Erythroblast (primary cell): ENCODE measurements at regions not wholly inside any gene's neighbourhood (a gene's known extent, or its start where the extent isn't known, plus 50 kb on each side); places are given as distances from the start of the nearest gene placed in this dataset.

ENCODE experiments used
- DNase-seq, 2 experiments: peaks; one replicate each; lab custom pipeline; 2025; lab: John Stamatoyannopoulos, UW
- GATA1 ChIP-seq: IDR thresholded peaks from 2 replicates; pipeline ENCODE4 v1.6.1; 2011; ENCODE audit warnings: low read depth, mild to moderate bottlenecking, control low read depth, low read length, moderate library complexity
- POLR2A ChIP-seq: IDR thresholded peaks from 2 replicates; pipeline ENCODE4 v1.6.1; 2011; ENCODE audit warnings: mild to moderate bottlenecking, low read length

DNA sequence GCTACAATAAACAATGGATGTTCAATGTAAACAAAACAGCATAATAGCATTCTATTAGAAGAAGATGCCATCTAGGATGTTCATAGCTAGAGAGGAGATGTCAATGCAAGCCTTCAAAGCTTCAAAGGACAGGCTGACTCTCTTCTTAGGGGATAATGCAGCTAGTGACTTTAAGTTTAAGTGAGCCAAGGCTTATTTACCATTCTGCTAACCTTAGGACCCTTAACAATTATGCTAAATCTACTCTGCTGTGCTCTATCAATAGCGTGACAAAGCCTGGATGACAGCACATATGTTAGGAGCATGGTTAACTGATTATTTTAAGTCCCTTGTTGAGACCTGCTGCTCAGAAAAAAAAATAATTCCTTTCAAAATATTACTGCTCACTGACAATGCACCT is 106.0 kb upstream of the SSTR1 start:
- TF ChIP-seq POLR2A (no peak), GATA1 (no peak)
- DNase-seq = no peak

DNA sequence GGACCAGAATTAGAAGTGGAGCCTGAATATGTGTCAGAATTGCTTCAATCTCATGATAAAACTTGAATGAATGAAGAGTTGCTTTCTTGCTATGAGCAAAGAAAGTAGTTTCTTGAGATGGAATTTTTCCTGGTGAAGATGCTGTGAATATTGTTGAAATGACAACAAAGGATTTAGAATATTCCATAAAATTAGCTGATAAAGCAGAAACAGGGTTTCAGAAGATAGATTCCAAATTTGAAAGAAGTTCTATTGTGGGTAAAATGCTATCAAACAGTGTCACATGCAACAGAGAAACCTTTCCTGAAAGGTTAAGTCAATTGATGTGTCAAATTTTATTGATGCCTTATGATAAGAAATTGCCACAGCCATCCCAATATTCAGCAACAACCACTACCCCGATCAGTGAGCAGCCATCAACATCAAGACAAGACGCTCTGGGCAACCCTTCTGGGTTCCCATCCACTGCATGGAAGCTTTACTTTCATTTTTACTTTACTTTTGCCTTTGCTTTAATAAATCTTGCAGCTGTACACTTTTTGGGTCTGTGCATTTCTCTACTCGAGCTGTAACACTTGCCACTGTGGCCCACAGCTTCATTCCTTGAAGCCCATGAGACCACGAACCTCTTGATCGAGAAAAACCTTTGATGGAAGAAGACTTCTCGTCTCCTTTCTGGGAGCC is 104.0 kb upstream of the SSTR1 start:
- TF ChIP-seq GATA1 = no peak
- TF ChIP-seq POLR2A = no peak
- DNase-seq = no peak

DNA sequence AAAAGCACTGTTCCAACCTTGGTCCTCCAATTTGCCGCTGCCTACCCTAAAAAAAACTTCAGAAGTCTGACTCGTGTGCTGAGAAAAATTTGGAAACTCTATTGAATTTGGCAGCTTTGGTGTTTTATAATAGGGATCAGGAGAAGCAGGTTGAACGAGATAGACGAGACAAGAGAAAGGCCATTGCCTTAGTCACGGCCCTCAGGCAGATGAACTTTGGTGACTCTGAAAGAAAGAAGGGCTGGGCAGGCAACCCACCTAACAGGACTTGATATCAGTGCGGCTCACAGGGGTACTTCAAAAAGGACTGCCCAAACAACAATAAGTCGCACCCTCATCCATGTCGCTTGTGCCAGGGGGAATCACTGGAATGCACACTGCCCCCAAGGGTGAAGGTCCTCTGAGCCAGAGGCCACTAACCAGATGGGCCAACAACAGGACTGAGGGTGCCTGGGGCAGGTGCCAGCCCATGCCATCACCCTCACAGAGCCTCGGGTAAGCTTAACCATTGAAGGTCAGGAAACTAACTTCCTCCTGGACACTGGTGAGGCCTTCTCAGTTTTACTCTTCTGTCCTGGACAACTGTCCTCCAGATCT is 102.5 kb upstream of the SSTR1 start:
- no peak for DNase-seq
- no peak for TF ChIP-seq GATA1
- TF ChIP-seq POLR2A = no peak

DNA sequence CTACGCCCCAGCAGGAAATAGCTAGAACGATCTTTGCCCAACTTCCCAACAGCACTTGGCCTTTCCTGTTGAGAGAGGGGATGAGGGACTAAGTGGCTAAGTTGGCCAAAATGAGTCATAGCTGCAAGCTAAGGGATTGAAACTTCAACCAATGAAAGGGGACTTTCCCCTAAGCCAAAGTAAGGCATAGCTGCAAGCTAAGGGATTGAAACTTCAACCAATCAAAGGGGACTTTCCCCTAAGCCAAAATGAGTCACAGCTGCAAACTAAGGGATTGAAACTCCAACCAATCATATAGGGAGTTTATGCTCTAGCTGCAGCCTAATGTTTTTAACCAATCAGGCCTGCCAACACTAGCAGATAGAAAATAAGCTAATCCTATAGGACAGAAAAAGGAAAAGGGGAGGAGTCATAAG is 100.5 kb upstream of the SSTR1 start:
- no peak for DNase-seq
- TF ChIP-seq POLR2A = no peak
- TF ChIP-seq GATA1 = no peak

DNA sequence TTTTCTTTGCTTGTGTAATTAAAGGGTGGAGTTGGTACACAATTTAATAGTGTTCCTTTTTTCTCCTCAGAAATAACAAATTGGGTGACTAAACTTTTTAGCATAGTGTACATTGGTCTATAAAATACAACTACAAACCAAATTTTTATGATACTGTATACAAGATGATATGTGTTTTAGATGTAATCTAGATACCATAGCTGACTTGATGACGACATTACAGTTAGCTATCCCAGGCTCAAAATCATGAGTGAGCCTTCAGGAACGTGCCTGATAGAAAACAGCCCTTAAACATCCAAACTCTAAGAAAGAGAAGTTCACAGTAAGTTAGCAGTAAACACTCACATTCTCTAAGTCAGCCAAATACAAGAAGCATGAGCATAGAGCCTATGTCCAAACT is 99.0 kb upstream of the SSTR1 start:
- TF ChIP-seq POLR2A (no peak), GATA1 (no peak)
- no peak for DNase-seq

DNA sequence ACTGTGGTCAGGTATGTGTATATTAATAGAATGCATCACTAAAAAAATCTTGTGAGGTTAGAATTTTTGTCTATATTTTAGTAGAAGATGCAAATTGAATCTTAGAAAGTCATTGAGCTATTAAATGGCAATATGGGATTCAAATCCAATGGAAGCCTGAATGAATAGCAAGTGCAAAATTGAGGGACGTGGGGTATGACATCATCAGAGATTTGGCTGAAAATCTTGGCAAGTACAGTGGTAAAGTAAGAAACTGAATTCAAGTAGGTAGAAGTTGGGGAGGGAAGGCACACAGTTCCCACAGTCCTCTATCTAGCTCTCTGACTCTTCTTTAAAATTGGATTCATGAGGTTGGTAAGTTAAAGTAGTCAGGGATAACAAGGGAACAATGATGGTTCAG is 97.4 kb upstream of the SSTR1 start:
- DNase-seq = no peak
- TF ChIP-seq GATA1 (no peak), POLR2A (no peak)

DNA sequence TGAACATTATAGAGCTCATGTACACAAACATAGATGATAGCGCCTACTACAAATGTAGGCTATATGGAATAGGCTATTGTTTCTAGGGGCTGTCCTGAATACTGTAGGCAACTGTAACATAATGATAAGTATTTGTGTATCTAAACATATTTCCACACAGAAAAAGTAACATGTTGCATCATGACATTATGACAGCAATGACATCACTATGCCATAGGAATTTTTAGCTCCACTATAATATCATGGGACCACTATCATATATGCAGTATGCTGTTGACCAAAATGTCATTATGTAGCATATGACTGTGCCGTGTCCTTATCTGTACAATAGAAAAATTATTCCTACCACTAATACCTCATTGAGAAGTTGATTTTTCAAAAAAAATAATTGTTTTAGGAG is 96.7 kb upstream of the SSTR1 start:
- TF ChIP-seq GATA1 = no peak
- TF ChIP-seq POLR2A = no peak
- no peak for DNase-seq

DNA sequence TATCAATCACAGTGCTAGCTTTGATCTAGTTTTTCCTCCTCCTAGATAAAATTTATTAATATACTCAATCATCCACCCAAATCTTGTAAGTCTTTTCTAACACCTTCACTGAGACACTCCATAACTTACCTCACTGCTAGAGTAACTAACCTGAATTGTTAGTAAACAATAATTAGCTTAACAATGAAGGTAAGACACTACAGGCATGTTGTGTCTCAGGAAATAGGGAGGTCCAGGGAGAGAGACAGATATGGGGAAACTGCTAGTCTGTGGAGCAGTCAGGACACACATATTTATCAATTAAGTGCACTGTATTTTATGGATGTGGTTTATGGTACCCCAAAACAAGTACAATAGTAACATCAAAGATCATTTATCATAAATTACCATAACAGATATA is 94.2 kb upstream of the SSTR1 start:
- TF ChIP-seq GATA1 (no peak), POLR2A (no peak)

DNA sequence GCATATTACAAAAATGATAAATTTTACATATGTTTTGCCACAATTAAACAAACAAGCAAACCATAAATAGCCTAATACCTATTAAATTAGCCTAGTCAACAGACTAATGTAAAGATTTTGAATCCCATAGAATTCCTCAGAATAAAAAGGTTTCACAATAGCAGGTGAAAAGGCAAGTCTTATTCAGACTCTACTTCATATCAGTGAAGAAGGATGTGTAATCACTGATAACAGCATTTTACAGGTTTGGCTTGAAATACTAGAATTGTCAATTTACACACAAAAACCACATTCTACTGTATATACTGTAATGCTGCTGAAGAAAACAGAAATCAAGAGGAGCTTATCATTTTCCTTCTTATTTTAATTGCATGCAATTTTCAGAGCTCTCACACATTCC is 90.8 kb upstream of the SSTR1 start:
- no peak for DNase-seq
- TF ChIP-seq GATA1 = no peak
- no peak for TF ChIP-seq POLR2A

More for the DNA sequence above, 94.2 kb upstream of the SSTR1 start:
- no peak for DNase-seq

DNA sequence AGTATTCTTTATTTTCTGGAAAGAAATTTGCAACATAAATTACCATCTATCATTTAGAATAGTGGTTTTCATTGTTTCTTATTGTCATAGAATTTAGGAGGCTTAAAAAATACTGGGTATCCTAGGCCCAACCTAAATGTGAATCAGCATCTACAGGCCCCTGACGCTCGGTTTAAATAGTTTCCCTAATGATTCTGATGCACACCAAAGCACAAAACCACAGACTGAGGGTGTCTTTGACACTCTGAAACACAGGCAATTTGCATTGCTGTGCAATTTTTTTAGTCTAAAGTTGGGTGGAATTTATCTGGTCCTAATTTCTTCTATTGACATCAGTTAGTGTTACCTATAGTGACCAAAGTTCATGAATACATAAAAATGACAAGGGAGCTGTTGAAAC is 87.6 kb upstream of the SSTR1 start:
- TF ChIP-seq GATA1 (no peak), POLR2A (no peak)

DNA sequence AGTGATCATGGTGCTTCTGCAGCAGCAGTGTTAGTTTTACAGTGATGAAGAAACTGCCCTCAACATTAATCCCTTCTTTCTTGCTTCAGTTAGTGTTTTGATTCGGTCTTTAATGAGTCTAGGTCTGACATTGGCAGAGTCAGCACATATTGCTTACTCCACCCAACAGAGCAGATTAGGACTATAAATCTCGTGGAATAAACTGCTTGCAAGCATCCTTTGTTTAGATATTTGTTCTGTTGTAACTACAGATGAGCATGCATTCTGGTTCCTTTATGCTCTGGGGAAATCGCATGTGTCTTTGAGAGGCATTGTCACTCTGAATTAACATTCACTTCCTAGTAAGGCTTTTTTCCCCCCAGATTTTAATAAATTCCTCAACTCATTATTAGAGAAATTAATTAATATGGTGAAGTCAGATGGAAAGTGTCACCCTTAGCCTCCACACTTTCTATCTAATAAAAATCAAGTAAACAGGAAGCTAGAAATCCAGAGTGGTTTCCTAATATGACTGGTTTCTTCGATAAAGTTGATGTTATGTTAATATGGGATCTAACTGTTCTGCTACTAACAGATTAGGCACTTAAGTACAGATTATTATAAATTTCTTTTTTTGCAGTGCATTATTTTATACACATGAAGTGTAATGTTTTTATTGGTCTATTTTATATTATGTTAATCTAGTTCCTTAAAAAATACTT is 86.2 kb upstream of the SSTR1 start:
- no peak for TF ChIP-seq GATA1
- TF ChIP-seq POLR2A = no peak
- DNase-seq = no peak

More for the DNA sequence above, 87.6 kb upstream of the SSTR1 start:
- no peak for DNase-seq

DNA sequence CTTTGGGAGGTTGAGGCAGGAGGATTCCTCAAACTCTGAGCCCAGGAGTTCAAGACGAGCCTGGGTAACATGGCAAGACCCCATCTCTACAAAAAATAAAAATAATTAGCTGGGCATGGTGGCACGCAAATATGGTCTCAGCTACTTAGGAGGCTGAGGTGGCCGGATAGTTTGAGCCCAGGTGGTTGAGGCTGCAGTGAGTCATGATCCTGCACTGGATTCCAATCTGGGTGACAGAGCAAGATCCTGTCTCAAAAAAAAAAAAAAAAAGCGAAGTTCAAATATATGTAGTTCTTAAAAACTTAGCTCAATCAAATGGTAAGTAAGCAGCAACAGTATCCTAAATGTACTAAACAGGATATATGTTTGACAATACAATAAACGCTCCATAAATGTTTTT is 85.5 kb upstream of the SSTR1 start:
- DNase-seq = no peak
- TF ChIP-seq GATA1 (no peak), POLR2A (no peak)

DNA sequence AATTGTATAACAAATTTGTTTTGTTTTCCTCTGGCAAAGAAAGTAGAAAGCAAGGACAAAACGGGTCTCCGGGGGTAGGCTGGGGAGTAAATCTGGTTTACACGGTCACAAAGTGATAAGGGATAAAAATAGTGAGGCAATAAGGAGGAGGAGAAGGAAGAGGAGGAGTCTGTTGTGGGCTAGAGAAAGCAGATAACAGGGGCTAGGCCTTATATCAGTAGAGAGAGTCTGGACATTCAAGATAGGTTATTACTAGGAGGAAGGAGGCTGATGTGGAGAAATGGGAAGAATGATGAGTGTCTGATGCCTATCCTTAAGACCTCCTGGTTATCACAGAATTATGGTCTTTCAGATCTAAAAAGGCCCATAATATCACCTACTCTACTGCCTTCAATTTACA is 83.2 kb upstream of the SSTR1 start:
- DNase-seq = peak; percentile 5 to 34
- TF ChIP-seq GATA1 (no peak), POLR2A (no peak)

DNA sequence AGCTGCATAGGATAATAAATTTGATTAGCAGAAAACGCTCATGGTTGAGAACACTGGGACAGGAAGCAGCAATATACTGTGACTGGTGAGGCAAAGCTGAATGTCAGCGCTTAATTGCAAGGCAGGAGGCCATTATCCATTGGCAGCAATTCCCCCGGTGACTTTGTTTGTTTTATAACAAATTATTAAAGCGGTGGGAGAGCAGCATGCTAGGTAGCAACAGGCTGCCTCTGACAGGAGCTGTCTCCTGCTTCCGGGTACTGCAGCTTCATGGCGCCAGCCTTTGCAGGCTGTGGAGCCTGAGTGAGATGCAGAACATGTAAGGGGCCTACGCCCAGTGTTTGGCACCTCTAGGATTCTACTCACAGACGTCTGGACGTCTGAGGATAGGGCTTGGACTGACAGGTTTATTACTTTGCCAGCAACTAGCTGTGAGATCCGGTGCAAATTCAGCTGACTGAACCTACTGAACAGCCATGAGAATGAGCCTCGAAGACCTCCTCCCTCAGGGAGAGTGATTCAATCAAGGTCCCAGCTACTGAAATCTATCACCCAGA is 82.1 kb upstream of the SSTR1 start:
- TF ChIP-seq POLR2A (no peak), GATA1 (no peak)
- DNase-seq = no peak
